Activated CD8-positive, alpha-beta memory T cell treated with anti-CD3 and anti-CD28 coated beads, Interleukin-2, amount 50 U/mL, for 24 hours (primary cell): ENCODE measurements at regions not wholly inside any gene's neighbourhood (a gene's known extent, or its start where the extent isn't known, plus 50 kb on each side); places are given as distances from the start of the nearest gene placed in this dataset.

Source experiments
- DNase-seq: peaks from one replicate; pipeline ENCODE4 v3.0.0-alpha.2; 2020; ENCODE audit errors: extremely low read depth

DNA sequence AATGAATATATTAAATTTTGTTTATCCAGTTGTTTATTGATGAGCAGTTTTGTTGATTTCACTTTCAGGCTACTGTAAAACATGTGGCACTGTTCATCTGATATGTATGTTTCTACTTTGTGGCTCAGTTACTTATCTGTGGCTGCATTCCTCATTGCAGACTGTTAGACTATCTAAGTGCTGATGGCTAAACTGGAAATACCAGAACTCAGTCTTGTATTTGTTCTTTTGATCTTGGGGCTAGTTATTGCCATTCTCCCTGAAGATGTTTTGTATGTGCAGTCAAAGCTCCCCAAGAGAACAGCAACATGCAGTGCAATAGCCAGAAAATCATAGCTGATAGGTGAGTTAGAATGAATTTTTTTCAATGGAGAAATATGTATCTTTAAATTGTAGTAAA is 162.2 kb downstream of the GADD45G start:
- DNase-seq = no peak

DNA sequence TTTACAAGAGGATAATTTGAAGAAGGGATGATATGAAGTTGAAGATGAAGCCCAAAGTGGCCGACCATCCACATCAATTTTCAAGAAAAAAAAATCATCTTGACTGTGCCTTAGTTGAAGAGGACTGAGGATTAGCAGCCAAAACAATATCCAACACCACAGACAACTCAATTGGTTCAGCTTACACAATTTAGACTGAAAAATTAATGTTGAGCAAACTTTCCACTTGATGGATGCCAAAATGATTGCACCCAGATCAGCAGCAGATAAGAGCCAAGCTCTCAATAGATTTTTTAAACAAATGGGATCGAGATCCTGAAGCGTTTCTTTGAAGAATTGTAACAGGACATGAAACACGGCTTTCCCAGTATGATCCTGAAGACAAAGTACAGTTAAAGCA is 163.2 kb downstream of the GADD45G start:
- DNase-seq = no peak

DNA sequence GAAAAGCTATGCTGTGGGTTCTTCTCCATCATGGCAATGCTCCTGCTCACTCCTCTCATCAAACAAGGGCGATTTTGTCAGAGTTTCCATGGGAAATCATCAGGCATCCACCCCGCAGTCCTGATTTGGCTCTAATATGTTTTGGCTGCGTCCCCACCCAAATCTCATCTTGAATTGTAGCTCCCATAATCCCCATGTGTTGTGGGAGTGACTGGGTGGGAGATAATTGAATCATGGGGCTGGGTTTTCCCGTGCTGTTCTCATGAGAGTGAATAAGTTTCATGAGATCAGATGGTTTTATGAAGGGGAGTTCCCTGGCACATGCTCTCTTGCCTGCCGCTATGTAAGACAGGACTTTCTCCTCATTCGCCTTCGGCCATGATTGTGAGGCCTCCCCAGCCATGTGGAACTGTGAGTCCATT is 163.8 kb downstream of the GADD45G start:
- DNase-seq = no peak

DNA sequence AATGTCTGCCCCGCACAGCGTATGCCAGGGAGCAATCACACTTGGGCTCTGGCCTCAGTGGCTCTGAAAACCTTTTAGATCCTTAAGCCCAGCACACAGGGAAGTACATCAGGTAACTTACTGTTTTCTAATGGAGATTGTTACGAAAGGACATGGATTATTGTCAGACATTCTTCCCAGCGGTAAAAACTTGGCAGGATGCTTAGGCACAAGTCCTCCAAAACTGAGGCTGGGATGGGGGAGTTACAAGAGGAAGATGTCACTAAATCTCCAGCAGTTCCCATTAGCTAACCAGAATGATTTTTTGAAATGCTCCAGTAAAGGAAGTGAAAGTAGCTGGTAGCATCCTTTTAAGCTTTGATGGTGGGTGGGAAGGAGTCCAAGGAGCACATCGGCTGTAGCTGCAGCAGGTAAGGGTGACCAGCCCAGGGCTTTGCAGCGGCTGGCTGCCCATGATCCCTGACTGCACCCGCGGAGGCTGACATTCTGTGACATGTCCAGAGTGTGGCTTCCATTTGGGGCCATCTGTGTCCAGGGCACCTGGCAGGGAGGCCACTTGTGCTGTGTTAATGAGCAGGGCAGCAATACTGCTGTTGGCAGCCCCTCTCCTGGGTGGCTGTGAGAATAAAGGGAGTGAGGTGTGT is 165.8 kb downstream of the GADD45G start:
- no peak for DNase-seq

DNA sequence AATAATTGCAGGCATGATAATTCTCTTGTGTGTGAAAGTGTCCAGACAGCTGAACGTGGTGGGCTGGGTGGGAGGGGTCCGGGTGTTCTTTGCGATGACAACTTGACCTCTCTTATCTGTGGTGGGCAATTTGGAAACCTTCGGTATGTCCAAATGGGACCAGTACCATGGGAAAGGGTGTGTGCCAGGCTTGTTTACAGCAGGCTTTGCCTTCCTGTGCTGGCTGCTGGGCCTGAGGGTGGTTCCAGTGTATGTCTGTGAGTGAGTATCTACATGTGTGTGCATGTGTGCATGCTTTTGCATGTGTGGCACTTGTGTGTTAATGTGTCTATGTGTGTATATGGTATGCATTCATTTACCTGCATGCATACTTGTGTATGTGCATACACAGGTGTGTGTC is 166.4 kb downstream of the GADD45G start:
- no peak for DNase-seq

DNA sequence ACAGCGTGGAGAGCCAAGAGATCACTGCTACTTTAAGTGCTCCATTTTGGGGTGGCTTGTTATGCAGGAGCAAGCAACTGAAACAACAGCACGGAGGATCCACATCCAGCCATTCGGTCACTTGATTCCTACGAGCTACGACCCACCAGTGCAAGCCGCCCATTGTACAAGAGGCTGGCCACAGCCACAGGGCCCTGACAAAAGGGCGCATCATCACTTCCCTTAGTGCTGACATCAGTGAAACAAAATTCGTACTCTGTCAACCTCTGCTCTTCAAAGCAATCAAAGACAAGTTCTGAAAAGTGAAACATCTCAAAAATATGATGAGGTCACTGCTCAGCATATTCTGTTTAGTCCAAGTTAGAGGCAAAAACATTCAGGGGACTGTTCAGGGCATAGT is 168.4 kb downstream of the GADD45G start:
- DNase-seq = no peak

DNA sequence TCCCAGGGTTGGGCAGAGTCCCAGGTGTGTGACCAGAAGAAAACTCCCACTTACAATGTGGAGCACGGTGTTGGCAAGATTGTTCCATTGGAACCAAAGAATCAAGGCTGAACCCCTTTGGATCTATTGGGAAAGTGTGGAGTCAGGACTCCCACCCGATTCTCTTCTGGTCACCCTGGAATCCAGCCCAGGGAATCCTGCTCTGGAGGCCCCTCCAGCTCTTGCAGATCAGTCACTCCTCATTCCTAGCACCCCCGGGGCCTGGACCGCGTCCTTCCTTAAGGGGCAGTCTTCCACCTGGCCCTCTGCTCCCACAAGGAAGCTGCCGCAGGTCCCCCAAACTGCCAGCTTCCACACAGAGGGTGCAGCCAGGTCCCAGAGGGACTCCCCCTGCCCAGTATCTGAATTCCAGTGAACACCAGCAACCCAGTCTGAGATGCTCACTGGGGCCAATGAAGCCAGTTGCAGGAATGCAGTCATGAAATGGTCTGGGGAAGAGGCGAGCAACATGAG is 170.1 kb downstream of the GADD45G start:
- no peak for DNase-seq

DNA sequence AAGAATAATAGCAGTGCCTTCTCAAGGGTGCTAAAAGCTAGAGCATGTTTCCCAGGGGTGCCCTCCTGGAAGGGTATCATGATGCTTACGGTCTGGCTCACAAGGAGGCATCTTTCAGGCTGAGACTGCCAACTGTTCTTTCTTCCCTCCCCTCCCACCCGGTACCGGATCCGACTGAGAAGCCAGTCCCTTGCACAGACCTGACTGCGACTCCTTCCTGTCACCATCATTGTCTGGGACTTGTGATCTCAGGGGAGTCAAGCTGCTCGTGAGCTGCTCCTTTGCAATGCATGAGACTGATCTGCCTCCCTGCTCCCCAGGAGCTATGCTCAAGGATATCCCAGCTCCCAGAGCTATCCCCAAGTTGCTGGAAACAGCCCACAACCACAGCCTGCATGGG is 170.8 kb downstream of the GADD45G start:
- DNase-seq = no peak

DNA sequence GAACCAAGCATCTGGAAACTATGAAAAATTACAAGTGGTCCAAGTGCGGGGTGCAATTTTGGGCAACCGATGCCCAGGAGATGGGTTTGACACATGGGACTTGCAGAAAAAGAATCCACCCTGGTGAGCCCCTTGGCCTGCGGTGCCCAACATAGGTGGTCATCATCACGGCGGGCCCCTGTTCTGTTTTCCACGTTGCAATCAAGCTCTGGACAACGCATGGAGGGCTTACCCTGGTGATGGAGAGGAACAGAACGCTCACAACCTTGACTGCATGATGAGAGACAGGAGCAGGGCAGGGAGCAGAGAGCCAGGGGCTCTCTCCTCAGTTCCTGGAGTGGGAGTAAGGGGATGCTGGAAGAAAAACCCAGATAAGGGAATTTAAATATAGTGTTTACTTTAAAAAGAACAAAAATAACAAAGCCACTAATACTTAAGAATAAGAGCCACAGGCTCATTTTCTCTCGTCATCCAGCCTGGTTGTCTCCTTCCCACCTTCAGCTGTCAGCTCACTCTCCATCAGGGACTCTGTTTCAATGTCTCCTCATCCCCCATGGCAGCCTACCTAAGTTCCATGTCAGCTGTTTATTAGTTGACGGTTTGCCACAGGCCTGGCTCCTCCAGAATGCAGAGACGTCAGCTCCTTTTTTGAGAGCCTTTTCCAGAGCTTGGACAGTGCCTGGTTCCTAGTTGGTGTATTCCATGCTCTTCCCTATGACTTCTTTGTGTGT is 172.1 kb downstream of the GADD45G start:
- no peak for DNase-seq

DNA sequence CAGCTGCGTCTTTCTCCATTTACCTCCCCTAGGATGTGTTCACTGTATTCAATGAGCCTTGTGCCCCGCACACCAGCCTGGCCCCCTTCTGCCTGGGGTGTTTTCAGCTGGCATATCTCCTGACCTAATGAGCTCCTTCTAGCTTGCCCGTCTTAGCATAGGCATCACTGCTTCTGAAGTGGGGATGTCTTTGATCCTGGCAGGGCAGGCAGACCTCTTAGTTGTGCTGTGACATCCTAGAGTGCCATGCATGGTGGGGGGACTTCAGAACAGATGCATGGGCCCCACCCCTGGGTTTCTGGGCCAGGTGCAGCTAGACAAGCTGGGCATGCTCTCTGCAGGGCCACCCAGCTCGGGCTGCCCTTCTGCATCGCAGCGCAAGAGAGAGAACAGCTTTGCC is 172.7 kb downstream of the GADD45G start:
- no peak for DNase-seq

DNA sequence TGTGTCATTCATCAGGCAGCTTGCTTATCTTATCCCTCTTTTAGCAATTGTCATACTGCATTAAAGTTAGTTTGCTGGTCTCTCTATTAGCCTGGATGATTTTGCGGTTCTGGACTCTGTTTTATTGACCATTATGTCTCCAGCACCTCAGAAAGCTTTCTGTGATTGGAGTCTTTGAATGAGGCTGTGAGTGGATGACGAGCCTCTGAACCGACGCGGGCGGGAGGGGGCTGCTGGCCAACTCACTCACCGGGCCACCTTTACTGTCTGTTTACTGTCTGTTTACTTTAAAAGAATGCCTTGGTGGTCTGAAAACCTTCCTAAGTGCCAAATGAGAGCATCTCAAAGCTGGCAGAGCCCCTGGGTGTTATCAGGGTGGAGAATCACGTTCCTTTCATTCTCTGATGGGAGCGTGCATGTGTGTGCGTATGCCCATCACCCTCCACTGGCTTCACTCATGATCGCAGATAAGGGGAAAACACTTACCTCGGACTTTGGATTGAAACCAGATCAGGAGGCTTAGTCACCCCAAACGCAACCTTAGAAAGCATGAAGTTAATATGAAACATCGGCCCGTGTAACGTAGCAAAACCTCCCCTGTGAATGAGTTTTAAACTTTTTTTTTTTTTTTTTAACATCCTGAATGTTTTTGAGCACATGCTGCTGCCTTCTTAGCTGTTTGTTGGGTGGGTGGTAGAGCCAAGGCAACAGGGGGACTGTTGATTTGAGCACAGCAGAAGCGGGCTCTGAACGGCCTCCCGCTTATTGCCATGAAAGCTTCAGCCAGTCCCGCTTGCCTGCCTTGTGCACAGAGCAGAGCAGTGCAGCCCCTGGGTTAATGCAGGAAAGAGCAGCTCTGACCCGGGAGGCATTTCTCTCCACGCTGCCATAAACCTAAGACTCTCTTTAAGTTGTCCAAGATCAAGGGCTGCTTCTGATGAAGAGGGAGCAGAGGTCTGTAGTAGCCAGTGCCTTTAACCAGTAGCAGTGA is 173.6 kb downstream of the GADD45G start:
- DNase-seq = no peak

DNA sequence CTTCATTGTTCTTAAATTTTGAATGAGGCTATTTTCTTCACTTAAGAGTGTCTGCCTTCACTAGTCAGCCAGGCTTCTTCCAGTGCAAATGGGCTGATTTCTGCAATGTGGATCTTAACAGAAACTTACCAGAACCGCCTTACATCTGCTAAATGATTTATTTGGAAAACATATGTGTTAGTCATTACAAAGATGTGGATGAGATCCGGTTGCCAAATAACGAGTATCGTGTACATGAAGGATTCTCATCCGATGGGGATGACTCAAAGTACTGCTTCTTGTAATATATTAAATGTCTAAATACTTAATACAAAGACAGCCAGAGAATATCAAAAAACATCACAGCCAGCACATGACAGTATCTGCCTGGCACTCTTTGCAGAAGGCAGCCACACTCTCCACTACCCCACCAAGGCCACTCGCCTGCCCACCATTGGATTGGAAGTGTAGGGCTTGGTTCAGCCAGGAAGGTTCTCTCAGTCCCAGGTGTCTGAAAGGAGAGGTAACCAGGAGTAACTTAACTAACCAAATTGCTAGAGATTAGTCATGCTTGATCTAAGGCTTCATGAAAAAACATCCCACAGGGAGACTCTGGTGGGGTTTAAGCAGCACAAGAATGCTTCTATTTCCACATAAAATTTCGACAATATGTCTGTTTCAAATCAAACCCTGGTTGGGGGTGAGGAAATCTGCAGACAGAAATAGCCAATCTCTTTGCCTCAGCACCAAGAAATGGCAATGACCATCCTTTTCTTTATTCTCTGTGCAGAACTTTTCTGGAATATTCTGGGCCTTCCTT is 174.8 kb downstream of the GADD45G start:
- DNase-seq = no peak

DNA sequence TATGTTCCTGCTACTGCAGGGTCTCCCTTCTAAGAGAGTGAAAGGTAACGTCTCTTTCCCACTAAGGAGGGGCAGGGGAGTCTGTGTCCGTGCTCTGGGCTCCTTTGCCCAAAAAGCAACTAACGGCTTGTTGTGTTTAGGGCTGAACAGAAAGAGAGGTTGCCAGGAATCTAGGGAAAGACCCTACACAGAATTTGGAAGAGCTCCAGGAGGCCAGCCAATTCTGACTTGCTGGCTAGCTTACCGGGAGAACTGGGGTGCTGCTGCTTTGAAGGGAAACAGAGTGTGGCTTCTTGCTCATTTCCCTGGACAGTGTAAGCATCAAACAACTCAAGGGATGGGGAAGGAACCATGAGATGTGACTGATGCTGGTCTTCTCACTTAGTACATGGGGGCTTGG is 176.1 kb downstream of the GADD45G start:
- DNase-seq = no peak

DNA sequence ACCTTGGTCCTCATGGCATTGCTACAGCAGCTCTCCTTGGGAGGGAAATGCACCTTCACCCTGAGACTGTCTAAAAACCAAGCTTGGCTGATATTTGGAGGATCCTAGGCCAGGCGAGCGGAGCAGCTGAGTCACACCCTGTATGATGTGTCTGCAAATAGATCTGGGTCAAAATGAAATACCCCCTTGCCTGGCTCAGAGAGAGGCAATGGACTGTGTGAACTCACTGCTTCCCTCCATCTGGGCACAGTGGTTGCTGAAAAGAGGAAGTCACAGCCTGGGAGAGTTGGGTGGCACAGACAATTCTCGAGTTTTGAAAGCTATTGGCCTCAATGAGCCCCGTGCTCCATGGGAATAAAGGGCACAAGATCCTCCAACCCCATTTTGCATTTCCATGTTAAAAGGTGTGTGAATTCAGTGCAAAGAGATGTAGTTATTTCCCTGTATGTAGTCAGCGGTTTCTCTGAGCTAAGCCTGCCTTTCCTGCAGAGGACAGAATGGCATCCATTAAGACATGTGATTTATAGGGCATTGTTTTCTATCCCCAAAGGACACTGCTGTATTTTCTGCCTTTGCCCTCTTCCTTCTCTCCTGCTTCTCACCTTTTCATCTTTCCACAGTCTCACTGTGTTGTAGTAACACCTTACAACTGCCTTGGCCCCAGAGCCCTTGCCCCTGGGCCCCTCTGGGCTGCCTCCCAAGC is 177.2 kb downstream of the GADD45G start:
- DNase-seq = no peak

DNA sequence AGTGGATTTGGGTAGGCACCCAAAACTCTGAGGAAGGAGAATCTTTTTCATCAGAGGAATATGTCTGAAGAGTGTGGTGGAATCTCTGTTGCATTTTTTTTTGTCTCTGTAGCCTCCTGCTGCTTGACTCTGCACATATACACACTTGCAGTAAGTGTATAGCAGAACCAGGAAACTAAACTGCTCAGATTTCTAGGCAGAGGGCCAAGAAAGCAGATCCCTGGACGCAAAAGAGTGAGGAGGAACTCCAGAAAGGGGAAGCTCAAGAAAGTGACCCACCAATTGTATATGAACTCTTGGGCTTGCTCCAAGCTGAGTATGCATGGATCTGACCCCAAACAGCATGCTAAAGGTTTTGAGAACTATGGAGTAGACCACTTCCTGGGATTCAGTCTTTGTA is 181.8 kb downstream of the GADD45G start:
- no peak for DNase-seq

DNA sequence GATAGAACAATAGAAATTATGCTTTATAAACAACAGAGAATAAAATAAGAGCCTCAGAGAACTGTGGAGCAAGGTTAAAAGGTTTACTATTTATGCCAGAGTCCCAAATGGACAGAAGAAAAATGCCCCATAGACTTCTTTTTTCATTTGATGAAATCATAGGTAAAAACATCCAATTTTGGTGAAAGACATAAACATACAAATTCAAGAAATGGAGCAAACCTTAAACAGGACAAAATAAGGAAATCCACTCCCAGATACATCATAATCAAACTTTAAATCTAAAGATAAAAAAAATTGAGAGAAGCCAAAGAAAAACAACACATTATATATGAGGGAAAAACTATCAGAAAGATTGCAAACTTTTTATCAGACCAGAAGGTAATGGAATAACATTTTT is 182.8 kb downstream of the GADD45G start:
- DNase-seq = no peak

DNA sequence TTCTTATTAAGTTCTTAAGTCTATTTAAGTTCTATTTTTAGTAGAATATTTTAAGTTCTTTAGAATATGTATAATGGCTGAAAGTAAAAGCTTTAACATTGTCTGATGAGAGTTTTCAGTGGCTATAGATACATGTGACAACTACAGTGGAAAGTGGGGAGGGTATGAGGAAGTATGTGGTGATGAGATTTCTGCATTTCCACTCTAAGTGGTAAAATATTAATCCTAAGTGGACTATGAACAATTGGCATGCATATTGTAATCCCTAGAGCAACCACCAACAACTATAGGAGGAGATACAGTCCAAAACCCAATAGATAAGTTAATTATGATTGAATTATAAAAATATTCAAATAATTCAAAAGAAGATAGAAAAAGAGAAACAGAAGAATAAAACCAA is 183.6 kb downstream of the GADD45G start:
- DNase-seq = no peak

DNA sequence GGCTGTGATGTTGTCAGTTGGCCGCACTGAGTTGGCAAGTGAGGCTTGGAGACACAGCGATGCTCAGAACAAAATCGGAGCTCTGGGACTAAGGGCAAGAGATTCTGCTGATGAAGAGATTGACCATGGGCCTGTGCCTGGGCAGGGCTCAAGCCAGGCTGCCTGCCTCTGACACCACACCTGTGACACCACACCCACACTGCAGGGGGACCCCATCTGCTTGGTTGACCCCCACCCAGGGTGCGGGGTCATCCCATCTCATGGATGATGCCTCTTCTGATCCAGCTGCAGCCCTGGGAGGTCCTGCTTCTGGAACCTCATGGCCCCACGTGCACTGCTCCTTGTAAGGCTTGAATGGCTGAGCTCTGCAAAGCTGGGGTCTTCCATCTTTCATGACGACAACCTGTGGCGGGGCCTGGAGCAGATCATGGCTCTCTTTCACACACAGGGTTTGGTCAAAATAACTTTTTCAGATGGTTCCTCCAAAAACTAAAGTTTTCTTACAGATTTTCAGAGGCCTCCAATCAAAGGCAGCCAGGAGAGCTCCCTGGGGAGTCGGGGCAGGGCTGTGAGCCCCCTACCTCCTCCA is 185.2 kb downstream of the GADD45G start:
- no peak for DNase-seq

DNA sequence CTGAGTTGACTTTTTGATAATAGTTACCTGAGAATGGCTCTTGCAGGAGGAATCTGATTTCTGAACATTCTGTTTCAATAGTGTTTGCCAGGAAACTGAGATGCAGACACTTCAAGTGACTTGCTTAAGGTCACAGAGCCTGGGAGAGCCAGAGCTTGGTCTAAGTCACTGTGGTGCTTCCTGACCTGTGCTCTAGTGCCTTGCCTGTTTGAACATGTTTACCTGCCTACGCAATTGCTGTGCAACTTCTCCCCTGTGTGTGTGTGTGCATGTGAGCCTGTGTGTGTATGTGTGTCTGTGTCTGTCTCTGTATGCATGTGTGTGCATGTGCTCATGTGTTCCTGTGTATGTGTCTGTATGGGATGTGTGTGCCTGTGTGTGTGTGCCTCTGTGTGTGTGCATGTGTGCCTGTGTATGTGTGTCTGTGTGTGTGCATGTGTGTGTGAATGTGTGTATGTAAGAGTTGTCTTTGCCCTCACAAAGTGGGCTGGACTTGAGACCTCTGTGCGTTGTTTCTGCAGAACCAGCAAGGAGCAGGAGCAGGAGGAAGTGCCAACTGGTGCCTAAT is 185.8 kb downstream of the GADD45G start:
- DNase-seq = no peak

DNA sequence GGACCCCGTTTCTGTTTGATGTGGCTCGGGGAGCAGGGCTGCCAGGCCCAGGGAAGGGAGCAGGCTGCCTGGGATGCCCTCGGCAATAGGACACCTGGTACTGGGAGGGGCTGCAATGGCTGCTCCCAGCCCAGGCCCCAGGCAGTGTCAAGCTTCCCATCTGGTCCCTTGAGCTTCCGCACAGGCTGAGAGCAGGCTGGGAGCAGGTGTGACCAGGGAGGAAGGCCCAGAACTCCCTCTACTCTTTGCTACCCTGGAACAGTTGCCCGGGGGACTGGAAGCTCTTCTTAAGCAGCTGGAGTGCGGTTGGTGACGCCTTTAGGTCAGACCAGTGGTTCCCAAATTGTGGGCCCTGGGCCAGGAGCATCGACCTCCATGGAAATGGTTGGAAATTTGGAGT is 186.9 kb downstream of the GADD45G start:
- DNase-seq = no peak
